Hepatocyte (in vitro differentiated cells): ENCODE measurements at regions not wholly inside any gene's neighbourhood (a gene's known extent, or its start where the extent isn't known, plus 50 kb on each side); places are given as distances from the start of the nearest gene placed in this dataset.

Source experiments
- DNase-seq: peaks from one replicate; pipeline ENCODE4 v3.0.0-alpha.2; 2016; ENCODE audit warnings: low spot score
- H2AFZ ChIP-seq: fragments of 200-600 bp; sonication (generic); 2 replicates; pipeline ENCODE4 v1.6.0; 2016; ENCODE audit warnings: antibody characterized with exemption, mild to moderate bottlenecking
- H3K27ac ChIP-seq: fragments of 200-600 bp; sonication (generic); 2 replicates; pipeline ENCODE4 v1.5.1; 2016; ENCODE audit warnings: mild to moderate bottlenecking
- H3K27me3 ChIP-seq: fragments of 200-600 bp; sonication (generic); 2 replicates; pipeline ENCODE4 v1.6.1; 2016
- H3K36me3 ChIP-seq: fragments of 200-600 bp; sonication (generic); replicated peaks from 2 replicates; pipeline ENCODE4 v1.5.1; 2016; ENCODE audit warnings: low read depth; ENCODE audit not compliant: insufficient read depth
- H3K4me1 ChIP-seq: fragments of 200-600 bp; sonication (generic); 2 replicates; pipeline ENCODE4 v1.5.1; 2016; ENCODE audit warnings: mild to moderate bottlenecking, moderate library complexity; ENCODE audit not compliant: insufficient read depth
- H3K4me2 ChIP-seq: fragments of 200-600 bp; sonication (generic); 2 replicates; pipeline ENCODE4 v1.6.0; 2016
- H3K4me3 ChIP-seq: fragments of 200-600 bp; sonication (generic); 2 replicates; pipeline ENCODE4 v1.5.1; 2016; ENCODE audit warnings: mild to moderate bottlenecking
- H3K79me2 ChIP-seq: fragments of 200-600 bp; sonication (generic); 2 replicates; pipeline ENCODE4 v1.6.0; 2017; ENCODE audit warnings: mild to moderate bottlenecking
- H3K9me2 ChIP-seq: fragments of 200-600 bp; sonication (generic); replicated peaks from 2 replicates; pipeline ENCODE4 v1.6.0; 2017; ENCODE audit warnings: mild to moderate bottlenecking; ENCODE audit not compliant: insufficient read depth
- H3K9me3 ChIP-seq: fragments of 200-600 bp; sonication (generic); 2 replicates; pipeline ENCODE4 v1.5.1; 2016; ENCODE audit warnings: low read depth, mild to moderate bottlenecking
- H4K20me1 ChIP-seq: fragments of 200-600 bp; sonication (generic); 2 replicates; pipeline ENCODE4 v1.6.0; 2016; ENCODE audit warnings: mild to moderate bottlenecking; ENCODE audit not compliant: insufficient read depth, poor library complexity, severe bottlenecking
- CTCF ChIP-seq: fragments of 200-600 bp; sonication (generic); IDR thresholded peaks from 2 replicates; pipeline ENCODE4 v1.5.1; 2016; ENCODE audit warnings: antibody characterized with exemption, mild to moderate bottlenecking; ENCODE audit not compliant: poor library complexity
- EZH2 ChIP-seq: fragments of 200-600 bp; sonication (generic); IDR thresholded peaks from 2 replicates; pipeline ENCODE4 v1.6.1; 2016; ENCODE audit warnings: antibody characterized with exemption, mild to moderate bottlenecking, borderline replicate concordance
- EZH2phosphoT487 ChIP-seq: fragments of 200-600 bp; sonication (generic); IDR thresholded peaks from one replicate; pipeline ENCODE4 v1.6.1; 2018; ENCODE audit warnings: antibody characterized with exemption, mild to moderate bottlenecking, low read depth, moderate library complexity; ENCODE audit not compliant: unreplicated experiment, severe bottlenecking
- WGBS: methylation state at CpG from one replicate; pipeline ENCODE4 v1.1.6; 2016; ENCODE audit warnings: low lambda C conversion rate; ENCODE audit errors: missing lambda C conversion rate; 5-methylcytosine and 5-hydroxymethylcytosine counted together

- H3K36me3 ChIP-seq: no peaks in the 10 kb centered on the region
- H3K4me3 ChIP-seq: no peak overlapping the region
- peak overlapping the region; percentile 48 for H3K4me2 ChIP-seq
- peaks cover 13% of the 10 kb centered on the region for H3K27me3 ChIP-seq
- peak overlapping the region; percentile 10 for H2AFZ ChIP-seq
- H3K27ac ChIP-seq: no peak overlapping the region
- no peak for TF ChIP-seq EZH2
- no peak for TF ChIP-seq EZH2phosphoT487
- no peak for TF ChIP-seq CTCF
- 34% methylated on average over 12 of the region's 12 CpGs for WGBS
- H3K79me2 ChIP-seq: no peaks in the 10 kb centered on the region
- H3K9me2 ChIP-seq: no peaks in the 10 kb centered on the region
- DNase-seq: no peak
- H4K20me1 ChIP-seq: no peaks in the 10 kb centered on the region
- no peaks in the 10 kb centered on the region for H3K9me3 ChIP-seq
- no peaks in the 10 kb centered on the region for H3K4me1 ChIP-seq
Observed at GRCh38 chr6:135667691-135668455, 170.3 kb upstream of the AHI1 start.

- no peak for DNase-seq
- no peaks in the 10 kb centered on the region for H4K20me1 ChIP-seq
- no peaks in the 10 kb centered on the region for H3K9me3 ChIP-seq
- H3K27ac ChIP-seq: no peak overlapping the region
- H3K36me3 ChIP-seq: no peaks in the 10 kb centered on the region
- no peaks in the 10 kb centered on the region for H3K9me2 ChIP-seq
- H3K4me3 ChIP-seq: no peak overlapping the region
- 97% methylated on average over 6 of the region's 6 CpGs for WGBS
- H3K4me1 ChIP-seq: no peaks in the 10 kb centered on the region
- no peak for TF ChIP-seq CTCF
- no peak for TF ChIP-seq EZH2
- TF ChIP-seq EZH2phosphoT487: no peak
- no peak overlapping the region for H2AFZ ChIP-seq
- H3K27me3 ChIP-seq: peaks cover 5% of the 10 kb centered on the region
- H3K79me2 ChIP-seq: no peaks in the 10 kb centered on the region
- H3K4me2 ChIP-seq: no peak overlapping the region
Observed at GRCh38 chr6:135672256-135672655, 174.7 kb upstream of the AHI1 start.

GRCh38 chr6:135673501-135674309 is 176.2 kb upstream of the AHI1 start:
- Histone ChIP-seq H3K9me2 (no peaks in the 10 kb centered on the region), H3K4me3 (no peak overlapping the region), H2AFZ (no peak overlapping the region), H4K20me1 (no peaks in the 10 kb centered on the region), H3K9me3 (no peaks in the 10 kb centered on the region), H3K36me3 (no peaks in the 10 kb centered on the region), H3K4me1 (no peaks in the 10 kb centered on the region), H3K27ac (no peak overlapping the region), H3K27me3 (peaks cover 5% of the 10 kb centered on the region), H3K79me2 (no peaks in the 10 kb centered on the region), H3K4me2 (no peak overlapping the region)
- no peak for DNase-seq
- 78% methylated on average over 11 of the region's 11 CpGs for WGBS
- TF ChIP-seq EZH2 (no peak), CTCF (no peak), EZH2phosphoT487 (no peak)
